Pulmonary artery endothelial cell (primary cell): ENCODE measurements at regions not wholly inside any gene's neighbourhood (a gene's known extent, or its start where the extent isn't known, plus 50 kb on each side); places are given as distances from the start of the nearest gene placed in this dataset.

Source experiments
- DNase-seq: peaks from one replicate; pipeline ENCODE4 v3.0.0-alpha.2; 2011; ENCODE audit warnings: low read depth, low spot score

- DNase-seq, result no peak
Observed at GRCh38 chr11:127191689-127192088, 191.1 kb upstream of the KIRREL3 start.

GRCh38 chr11:127191261-127191660, 190.7 kb upstream of the KIRREL3 start:
- no peak for DNase-seq

GRCh38 chr11:127182586-127183203, 182.1 kb upstream of the KIRREL3 start:
- DNase-seq, result no peak

- DNase-seq, result no peak
Observed at GRCh38 chr11:127157225-127157624, 156.7 kb upstream of the KIRREL3 start.

GRCh38 chr11:127149410-127149809, 148.8 kb upstream of the KIRREL3 start:
- DNase-seq, result no peak

GRCh38 chr11:127143251-127143650, 142.7 kb upstream of the KIRREL3 start:
- DNase-seq, result no peak

GRCh38 chr11:127138613-127139012, 138.0 kb upstream of the KIRREL3 start:
- DNase-seq, result no peak

- DNase-seq, result no peak
Observed at GRCh38 chr11:127137771-127138280, 137.3 kb upstream of the KIRREL3 start.

GRCh38 chr11:127136438-127136837, 135.9 kb upstream of the KIRREL3 start:
- DNase-seq, result no peak

GRCh38 chr11:127135256-127135655, 134.7 kb upstream of the KIRREL3 start:
- DNase-seq, result no peak

- DNase-seq, result no peak
Observed at GRCh38 chr11:127133061-127133460, 132.5 kb upstream of the KIRREL3 start.

GRCh38 chr11:127130321-127130720, 129.8 kb upstream of the KIRREL3 start:
- DNase-seq, result no peak

- no peak for DNase-seq
Observed at GRCh38 chr11:127126986-127127385, 126.4 kb upstream of the KIRREL3 start.

GRCh38 chr11:127119356-127119755, 118.8 kb upstream of the KIRREL3 start:
- DNase-seq, result no peak

- no peak for DNase-seq
Observed at GRCh38 chr11:127118811-127119210, 118.2 kb upstream of the KIRREL3 start.

GRCh38 chr11:127117231-127117739, 116.7 kb upstream of the KIRREL3 start:
- no peak for DNase-seq

- DNase-seq, result no peak
Observed at GRCh38 chr11:127115844-127116243, 115.3 kb upstream of the KIRREL3 start.

- no peak for DNase-seq
Observed at GRCh38 chr11:127114035-127114434, 113.5 kb upstream of the KIRREL3 start.

GRCh38 chr11:127110542-127110941, 110.0 kb upstream of the KIRREL3 start:
- DNase-seq, result no peak

- DNase-seq, result no peak
Observed at GRCh38 chr11:127109796-127110480, 109.4 kb upstream of the KIRREL3 start.

- no peak for DNase-seq
Observed at GRCh38 chr11:127108838-127109237, 108.3 kb upstream of the KIRREL3 start.

GRCh38 chr11:127106938-127107337, 106.4 kb upstream of the KIRREL3 start:
- no peak for DNase-seq
